H1 (cell line): ENCODE measurements at regions not wholly inside any gene's neighbourhood (a gene's known extent, or its start where the extent isn't known, plus 50 kb on each side); places are given as distances from the start of the nearest gene placed in this dataset.

Experiments
- CTCF ChIA-PET: fragments of 300-600 bp; sonication (Branson Sonifier 250); formaldehyde crosslinking; loops from one replicate; lab custom pipeline; 2021; ENCODE audit not compliant: partially characterized antibody; lab: Charles Lee
- POLR2A ChIA-PET: fragments of 300-600 bp; sonication (Branson Sonifier 250); formaldehyde crosslinking; loops from one replicate; lab custom pipeline; 2021; ENCODE audit warnings: inconsistent platforms; ENCODE audit not compliant: partially characterized antibody; lab: Charles Lee
- DNase-seq, 2 experiments: peaks; one replicate each; pipeline versions ENCODE4 v3.0.0 to v3.0.0-alpha.2; 2010 to 2022; ENCODE audit warnings: low spot score in 2 of 2, low read depth in 1 of 2, mixed read lengths in 1 of 2
- FAIRE-seq: peaks from 2 replicates; lab custom pipeline; 2011; peaks lifted over from hg19 to GRCh38; lab: Jason Lieb, UNC
- H2AFZ ChIP-seq: 2 replicates; pipeline ENCODE4 v1.8.1; 2012; ENCODE audit warnings: low read length, inconsistent platforms
- H2AK5ac ChIP-seq: 2 replicates; pipeline ENCODE4 v1.6.1; 2013; ENCODE audit warnings: low read depth, low read length
- H2BK120ac ChIP-seq: replicated peaks from 2 replicates; pipeline ENCODE3; 2013; ENCODE audit warnings: low read depth, low read length, inconsistent platforms
- H2BK12ac ChIP-seq: 2 replicates; pipeline ENCODE4 v1.6.1; 2013; ENCODE audit warnings: low read depth, low read length
- H2BK15ac ChIP-seq: 2 replicates; pipeline ENCODE4 v1.6.1; 2013; ENCODE audit warnings: low read length
- H2BK20ac ChIP-seq: 2 replicates; pipeline ENCODE4 v1.6.1; 2013; ENCODE audit warnings: low read length
- H2BK5ac ChIP-seq: 2 replicates; pipeline ENCODE4 v1.6.1; 2013; ENCODE audit warnings: low read depth, low read length
- H3K14ac ChIP-seq: 2 replicates; pipeline ENCODE4 v1.6.1; 2013; ENCODE audit warnings: inconsistent platforms; ENCODE audit not compliant: insufficient read length
- H3K18ac ChIP-seq: 2 replicates; pipeline ENCODE4 v1.6.1; 2013; ENCODE audit warnings: low read length; ENCODE audit errors: extremely low read depth
- H3K23ac ChIP-seq: 2 replicates; pipeline ENCODE4 v1.6.1; 2013; ENCODE audit warnings: inconsistent platforms; ENCODE audit not compliant: insufficient read length
- H3K23me2 ChIP-seq: 2 replicates; pipeline ENCODE4 v1.6.1; 2013; ENCODE audit warnings: low read depth, low read length
- H3K27ac ChIP-seq: 2 replicates; pipeline ENCODE4 v1.6.1; 2011; ENCODE audit warnings: low read depth, low read length, inconsistent platforms
- H3K27me3 ChIP-seq, 4 experiments: replicated peaks in 1 of 4; 1 replicate in 1 of 4; 2 replicates in 3 of 4; pipeline versions ENCODE4 v1.6.1 to v1.8.1; 2011 to 2013; ENCODE audit warnings: low read length in 3 of 4, mild to moderate bottlenecking in 3 of 4, inconsistent platforms in 2 of 4, mixed read lengths in 2 of 4, moderate library complexity in 1 of 4; ENCODE audit not compliant: control insufficient read depth in 3 of 4, insufficient read depth in 3 of 4; ENCODE audit errors: extremely low read depth in 1 of 4
- H3K36me3 ChIP-seq, 4 experiments: 2 replicates each; pipeline versions ENCODE4 v1.6.1 to v1.8.1; 2011 to 2013; ENCODE audit warnings: mild to moderate bottlenecking in 4 of 4, low read length in 3 of 4, moderate library complexity in 2 of 4, control low read depth in 1 of 4, inconsistent platforms in 1 of 4; ENCODE audit not compliant: insufficient read depth in 4 of 4, control insufficient read depth in 2 of 4
- H3K4ac ChIP-seq: replicated peaks from 2 replicates; pipeline ENCODE3; 2013; ENCODE audit warnings: low read length, low read depth, mixed read lengths, inconsistent platforms; ENCODE audit not compliant: insufficient read length
- H3K4me1 ChIP-seq, 4 experiments: replicated peaks in 1 of 4; 1 replicate in 1 of 4; 2 replicates in 3 of 4; pipeline versions ENCODE4 v1.6.1 to v1.8.1; 2011 to 2013; ENCODE audit warnings: low read length in 3 of 4, inconsistent platforms in 2 of 4, mixed read lengths in 1 of 4; ENCODE audit not compliant: insufficient read depth in 4 of 4, control insufficient read depth in 3 of 4
- H3K4me2 ChIP-seq, 2 experiments: 2 replicates each; pipeline versions ENCODE4 v1.6.1 to v1.8.1; 2011 to 2013; ENCODE audit warnings: low read depth in 2 of 2, low read length in 2 of 2, control low read depth in 1 of 2, inconsistent platforms in 1 of 2, mild to moderate bottlenecking in 1 of 2; ENCODE audit not compliant: insufficient read depth in 1 of 2
- H3K4me3 ChIP-seq, 4 experiments: fragments of 200-600, 300-600 bp in 1 of 4; sonication (generic), shearing (Covaris generic), sonication (Bioruptor Twin) in 1 of 4; 2 replicates each; pipeline versions ENCODE4 v1.5.1 to v1.8.1; 2011 to 2016; ENCODE audit warnings: low read length in 4 of 4, low read depth in 3 of 4, control low read depth in 2 of 4, inconsistent platforms in 2 of 4, mild to moderate bottlenecking in 2 of 4, mixed read lengths in 1 of 4, moderate library complexity in 1 of 4; ENCODE audit not compliant: insufficient read depth in 2 of 4; ENCODE audit errors: extremely low read depth in 1 of 4
- H3K56ac ChIP-seq: replicated peaks from 2 replicates; pipeline ENCODE3; 2013; ENCODE audit warnings: low read depth, mild to moderate bottlenecking, mixed read lengths, low read length, inconsistent platforms; ENCODE audit not compliant: insufficient read length
- H3K79me1 ChIP-seq: 2 replicates; pipeline ENCODE4 v1.6.1; 2013; ENCODE audit warnings: low read depth, low read length, control low read depth
- H3K79me2 ChIP-seq, 2 experiments: 2 replicates each; pipeline versions ENCODE4 v1.6.1 to v1.8.1; 2012 to 2013; ENCODE audit warnings: low read length in 2 of 2, mild to moderate bottlenecking in 2 of 2, inconsistent platforms in 1 of 2; ENCODE audit not compliant: insufficient read depth in 2 of 2, control insufficient read depth in 1 of 2
- H3K9ac ChIP-seq, 4 experiments: replicated peaks in 1 of 4; 1 replicate in 1 of 4; 2 replicates in 3 of 4; pipeline versions ENCODE4 v1.6.1 to v1.8.1; 2011 to 2013; ENCODE audit warnings: low read depth in 3 of 4, low read length in 3 of 4, control low read depth in 2 of 4, mild to moderate bottlenecking in 2 of 4, moderate library complexity in 2 of 4, inconsistent platforms in 1 of 4; ENCODE audit errors: extremely low read depth in 1 of 4
- H3K9me3 ChIP-seq, 2 experiments: 2 replicates each; pipeline versions ENCODE4 v1.6.1 to v1.8.1; 2012 to 2013; ENCODE audit warnings: mild to moderate bottlenecking in 2 of 2, moderate library complexity in 2 of 2, control low read depth in 1 of 2, inconsistent platforms in 1 of 2, low read depth in 1 of 2, low read length in 1 of 2, mixed read lengths in 1 of 2; ENCODE audit not compliant: insufficient read depth in 2 of 2
- H4K20me1 ChIP-seq, 2 experiments: replicated peaks in 1 of 2; 2 replicates each; pipeline versions ENCODE3 to v1.8.1; 2011 to 2013; ENCODE audit warnings: inconsistent platforms in 2 of 2, low read length in 2 of 2, mild to moderate bottlenecking in 1 of 2; ENCODE audit not compliant: insufficient read depth in 2 of 2, control insufficient read depth in 1 of 2
- H4K5ac ChIP-seq: 2 replicates; pipeline ENCODE4 v1.6.1; 2013; ENCODE audit warnings: low read length, low read depth, mixed read lengths, inconsistent platforms; ENCODE audit not compliant: insufficient read length
- H4K8ac ChIP-seq: 2 replicates; pipeline ENCODE4 v1.8.0; 2013; ENCODE audit warnings: mild to moderate bottlenecking, moderate library complexity, low read length, inconsistent platforms; ENCODE audit not compliant: insufficient read depth; ENCODE audit errors: extremely low read depth
- H4K91ac ChIP-seq: replicated peaks from 2 replicates; pipeline ENCODE3; 2013; ENCODE audit warnings: low read length, mixed read lengths, inconsistent platforms; ENCODE audit not compliant: insufficient read length
- ASH2L ChIP-seq: fragments of 200-600, 300-600 bp; sonication (generic); IDR thresholded peaks from one replicate; pipeline ENCODE4 v1.7.1; 2017; ENCODE audit warnings: low read length
- BACH1 ChIP-seq: IDR thresholded peaks from 2 replicates; pipeline ENCODE4 v1.6.1; 2012; ENCODE audit warnings: low read length, improper control_type of control experiment
- CEBPB ChIP-seq: IDR thresholded peaks from 2 replicates; pipeline ENCODE4 v1.6.1; 2012; ENCODE audit warnings: low read depth, low read length
- GTF2F1 ChIP-seq: IDR thresholded peaks from 2 replicates; pipeline ENCODE4 v1.6.1; 2012; ENCODE audit warnings: low read depth, low read length, improper control_type of control experiment, borderline replicate concordance
- JUND ChIP-seq: IDR thresholded peaks from 2 replicates; pipeline ENCODE4 v1.6.1; 2011; ENCODE audit warnings: mild to moderate bottlenecking, improper control_type of control experiment, low read length
- POLR2A ChIP-seq, 2 experiments: IDR thresholded peaks; 1 replicate in 1 of 2; 2 replicates in 1 of 2; pipeline ENCODE4 v1.6.1; 2011; ENCODE audit warnings: low read depth in 2 of 2, low read length in 2 of 2, mild to moderate bottlenecking in 2 of 2; ENCODE audit errors: control extremely low read depth in 1 of 2
- POLR2AphosphoS5 ChIP-seq: IDR thresholded peaks from 2 replicates; pipeline ENCODE4 v1.6.1; 2011; ENCODE audit warnings: low read depth, low read length
- RAD21 ChIP-seq, 2 experiments: IDR thresholded peaks in 1 of 2; conservative IDR thresholded peaks in 1 of 2; 2 replicates each; pipeline ENCODE4 v1.6.1; 2011; ENCODE audit warnings: low read depth in 2 of 2, low read length in 2 of 2, improper control_type of control experiment in 1 of 2, inconsistent platforms in 1 of 2, mild to moderate bottlenecking in 1 of 2, moderate library complexity in 1 of 2
- RFX5 ChIP-seq: IDR thresholded peaks from 2 replicates; pipeline ENCODE4 v1.6.1; 2011; ENCODE audit warnings: low read depth, low read length, improper control_type of control experiment, borderline replicate concordance
- SRF ChIP-seq: IDR thresholded peaks from 2 replicates; pipeline ENCODE4 v1.6.1; 2011; ENCODE audit warnings: mild to moderate bottlenecking, low read depth, low read length, moderate library complexity
- TBP ChIP-seq: IDR thresholded peaks from 2 replicates; pipeline ENCODE4 v1.6.1; 2011; ENCODE audit warnings: low read depth, low read length, improper control_type of control experiment
- TCF12 ChIP-seq: IDR thresholded peaks from 2 replicates; pipeline ENCODE4 v1.6.1; 2011; ENCODE audit warnings: low read depth, mild to moderate bottlenecking, low read length
- YY1 ChIP-seq: IDR thresholded peaks from 2 replicates; pipeline ENCODE4 v1.6.1; 2011; ENCODE audit warnings: low read depth, mild to moderate bottlenecking, low read length
- WGBS, 2 experiments: shearing (Covaris generic) in 1 of 2; methylation state at CpG; one replicate each; pipeline versions ENCODE4 v1.1.6 to v1.1.7; 2013 to 2015; ENCODE audit warnings: low lambda C conversion rate in 2 of 2, mixed read lengths in 2 of 2, inconsistent platforms in 1 of 2, low coverage in 1 of 2, missing lambda C conversion rate in 1 of 2; ENCODE audit not compliant: insufficient replicate concordance in 2 of 2, insufficient coverage in 1 of 2, insufficient read length in 1 of 2; ENCODE audit errors: extremely low coverage in 1 of 2, missing lambda C conversion rate in 1 of 2; 5-methylcytosine and 5-hydroxymethylcytosine counted together
- TF ChIP-seq, protein P1 (sequence below): IDR thresholded peaks from 2 replicates; pipeline ENCODE4 v1.6.1; 2012; ENCODE audit warnings: inconsistent platforms
- TF ChIP-seq, protein P2 (sequence below): IDR thresholded peaks from 2 replicates; pipeline ENCODE4 v1.6.1; 2012; ENCODE audit warnings: inconsistent platforms

DNA sequence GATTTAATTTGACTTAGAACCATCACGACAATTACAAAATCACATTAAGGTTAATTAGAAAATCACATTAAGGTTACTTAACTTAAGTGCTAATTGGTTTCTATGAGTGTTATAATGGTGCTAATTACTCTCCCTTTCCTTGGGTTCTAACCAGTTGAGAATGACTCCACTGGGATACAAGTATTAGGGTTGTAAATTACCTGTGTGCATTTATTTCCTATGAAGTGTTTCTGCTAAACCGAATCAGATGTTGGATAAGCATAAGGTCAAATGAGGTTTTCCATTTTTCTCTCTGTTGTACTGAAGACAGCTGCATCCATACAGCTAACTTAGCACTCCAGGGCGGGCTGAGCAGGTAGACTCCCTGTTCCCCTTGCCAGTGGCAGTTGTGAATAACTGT lies 610.3 kb upstream of the TMPRSS15 start:
- Histone ChIP-seq H3K9me3 (no peaks in the 10 kb centered on the region), H3K79me1 (no peaks in the 10 kb centered on the region), H3K36me3 (no peaks in the 10 kb centered on the region), H3K23ac (no peak overlapping the region), H3K4ac (no peak overlapping the region), H2BK120ac (no peak overlapping the region), H3K18ac (no peak overlapping the region), H3K56ac (no peak overlapping the region), H3K27ac (no peak overlapping the region), H2BK5ac (no peak overlapping the region), H3K27me3 (no peaks in the 10 kb centered on the region), H3K79me2 (no peaks in the 10 kb centered on the region), H3K23me2 (no peaks in the 10 kb centered on the region), H2BK15ac (no peak overlapping the region), H3K4me3 (no peak overlapping the region), H4K5ac (no peak overlapping the region), H3K4me1 (no peaks in the 10 kb centered on the region), H3K9ac (no peak overlapping the region), H2AFZ (no peak overlapping the region), H3K4me2 (no peak overlapping the region), H4K8ac (no peak overlapping the region), H4K20me1 (no peaks in the 10 kb centered on the region), H2AK5ac (no peak overlapping the region), H3K14ac (no peak overlapping the region), H2BK12ac (no peak overlapping the region), H4K91ac (no peak overlapping the region), H2BK20ac (no peak overlapping the region)
- ChIA-PET POLR2A (no interaction called here), CTCF (no interaction called here)
- WGBS, 2 experiments = 100% methylated on average over 3 of the region's 3 CpGs; no CpG with 5 or more reads in 1 of the 2 experiments
- no peak for FAIRE-seq
- DNase-seq = no peak
- TF ChIP-seq, protein P1, sequence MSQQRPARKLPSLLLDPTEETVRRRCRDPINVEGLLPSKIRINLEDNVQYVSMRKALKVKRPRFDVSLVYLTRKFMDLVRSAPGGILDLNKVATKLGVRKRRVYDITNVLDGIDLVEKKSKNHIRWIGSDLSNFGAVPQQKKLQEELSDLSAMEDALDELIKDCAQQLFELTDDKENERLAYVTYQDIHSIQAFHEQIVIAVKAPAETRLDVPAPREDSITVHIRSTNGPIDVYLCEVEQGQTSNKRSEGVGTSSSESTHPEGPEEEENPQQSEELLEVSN = no peak
- TF ChIP-seq RAD21 (IDR thresholded peaks at IDR 0.05 in 1 of 2, conservative IDR thresholded peaks at IDR 0.05 in 1 of 2; ENCODE audit: low read depth in 2 of 2, low read length in 2 of 2) = no peak
- no peak for TF ChIP-seq GTF2F1
- TF ChIP-seq POLR2AphosphoS5 = no peak
- TF ChIP-seq BACH1 = no peak
- TF ChIP-seq CEBPB = no peak
- no peak for TF ChIP-seq YY1
- no peak for TF ChIP-seq SRF
- TF ChIP-seq, protein P2, sequence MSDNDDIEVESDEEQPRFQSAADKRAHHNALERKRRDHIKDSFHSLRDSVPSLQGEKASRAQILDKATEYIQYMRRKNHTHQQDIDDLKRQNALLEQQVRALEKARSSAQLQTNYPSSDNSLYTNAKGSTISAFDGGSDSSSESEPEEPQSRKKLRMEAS = no peak
- TF ChIP-seq ASH2L = no peak
- TF ChIP-seq POLR2A (IDR thresholded peaks at IDR 0.05; ENCODE audit: control extremely low read depth in 1 of 2, low read depth in 2 of 2, low read length in 2 of 2) = no peak
- no peak for TF ChIP-seq TCF12
- no peak for TF ChIP-seq TBP
- TF ChIP-seq RFX5 = no peak
- TF ChIP-seq JUND = no peak
